ENCODE measurements at regions not wholly inside any gene's neighbourhood (a gene's known extent, or its start where the extent isn't known, plus 50 kb on each side); places are given as distances from the start of the nearest gene placed in this dataset.

GRCh38 chr17:83009414-83010205 is 69.8 kb upstream of the METRNL start:
- intact Hi-C loops (cut with micrococcal nuclease) = no loop called here
- no peak overlapping the region for H3K9ac ChIP-seq (replicated peaks; ENCODE audit: extremely low read depth, insufficient read depth, low read length)

More at GRCh38 chr17:83009414-83010205, 69.8 kb upstream of the METRNL start:
- Histone ChIP-seq H3K27me3 (ENCODE audit: control insufficient read depth in 2 of 2, insufficient read depth in 2 of 2, low read length in 2 of 2) (no peaks in the 10 kb centered on the region), H3K9me1 (replicated peaks; ENCODE audit: control insufficient read depth, extremely low read depth, insufficient read depth, low read length) (no peaks in the 10 kb centered on the region), H3K9me3 (replicated peaks; ENCODE audit: control insufficient read depth, insufficient read depth, low read length) (no peaks in the 10 kb centered on the region), H3K4me1 (ENCODE audit: control insufficient read depth, extremely low read depth, insufficient read depth, low read length) (no peaks in the 10 kb centered on the region), H3K4me2 (ENCODE audit: insufficient read depth, low read length) (no peak overlapping the region), H3K79me2 (ENCODE audit: control insufficient read depth, insufficient read depth, low read length) (no peaks in the 10 kb centered on the region), H3K27ac (ENCODE audit: insufficient read depth, low read depth, low read length) (no peak overlapping the region), H4K20me1 (replicated peaks; ENCODE audit: control insufficient read depth, extremely low read depth, insufficient read depth, low read length) (no peaks in the 10 kb centered on the region), H2AFZ (ENCODE audit: low read depth, low read length) (no peak overlapping the region), H3K36me3 (ENCODE audit: control insufficient read depth in 2 of 2, extremely low read depth in 1 of 2, insufficient read depth in 2 of 2, low read length in 2 of 2) (no peaks in the 10 kb centered on the region), H3K4me3 (replicated peaks in 1 of 3; ENCODE audit: insufficient read depth in 1 of 3, low read depth in 1 of 3, low read length in 3 of 3) (no peak overlapping the region)
- no peak for TF ChIP-seq JUN (IDR thresholded peaks at IDR 0.05; ENCODE audit: borderline replicate concordance, insufficient read depth, insufficient read length, low read depth)
- no peak for TF ChIP-seq MYC (IDR thresholded peaks at IDR 0.05; ENCODE audit: low read depth, low read length)
- no peak for TF ChIP-seq MAX (IDR thresholded peaks at IDR 0.05; ENCODE audit: insufficient read depth, insufficient read length)
- no peak for TF ChIP-seq POLR2A (IDR thresholded peaks at IDR 0.05; ENCODE audit: low read depth, low read length)
- TF ChIP-seq FOS (IDR thresholded peaks at IDR 0.05; ENCODE audit: borderline replicate concordance, insufficient read depth, low read length) = no peak
- no peak for TF ChIP-seq GATA2 (IDR thresholded peaks at IDR 0.05; ENCODE audit: insufficient read depth, insufficient read length, low read depth, low read length)
- TF ChIP-seq EZH2 (IDR thresholded peaks at IDR 0.05; ENCODE audit: borderline replicate concordance, low read depth, low read length, severe bottlenecking) = no peak
- TF ChIP-seq CTCF (IDR thresholded peaks at IDR 0.05; ENCODE audit: extremely low read depth in 1 of 2, insufficient read depth in 1 of 2, low read depth in 1 of 2, low read length in 2 of 2) = no peak
- no peak for FAIRE-seq
- no peak for DNase-seq (ENCODE audit: low read depth, low spot score)
- CTCF ChIA-PET = no interaction called here
- no TSS peak for BruUV-seq (replicated peaks)
- dilution Hi-C loops (cut with MboI; ENCODE audit: extremely low pct_ligation_motif_present, low sequenced_read_pairs) = no loop called here
- POLR2A ChIA-PET = interaction anchor here (0.6 kb wide), 1 partner anchor 63 kb away, joined by 5 read pairs; no protein-coding TSS in a partner anchor
